ENCODE measurements at regions not wholly inside any gene's neighbourhood (a gene's known extent, or its start where the extent isn't known, plus 50 kb on each side); places are given as distances from the start of the nearest gene placed in this dataset.

- Histone ChIP-seq H3K36me3 (ENCODE audit: insufficient read depth, low read length) (no peaks in the 10 kb centered on the region), H3K4me3 (ENCODE audit: insufficient read depth, low read length) (no peak overlapping the region), H3K27ac (ENCODE audit: low read depth, low read length) (no peak overlapping the region), H2AFZ (ENCODE audit: low read length) (no peak overlapping the region), H3K27me3 (ENCODE audit: insufficient read depth, low read length) (no peaks in the 10 kb centered on the region), H3K9me3 (ENCODE audit: low read depth, low read length) (no peaks in the 10 kb centered on the region), H3K4me2 (ENCODE audit: insufficient read depth, low read length) (no peak overlapping the region), H4K20me1 (ENCODE audit: insufficient read depth, low read length) (no peaks in the 10 kb centered on the region), H3K4me1 (ENCODE audit: insufficient read depth, low read length) (peaks cover 3% of the 10 kb centered on the region), H3K79me2 (ENCODE audit: insufficient read depth, low read length) (no peaks in the 10 kb centered on the region)
- peak; percentile 46 for DNase-seq (ENCODE audit: insufficient read length, low spot score, missing footprints)
- TF ChIP-seq CTCF (IDR thresholded peaks at IDR 0.05; ENCODE audit: extremely low read depth, low read depth, low read length) = no peak
Observed at GRCh38 chr5:167708449-167708848, 583.0 kb upstream of the WWC1 start.

GRCh38 chr5:167709625-167710024 lies 581.8 kb upstream of the WWC1 start:
- DNase-seq (ENCODE audit: insufficient read length, low spot score, missing footprints) = no peak
- H3K9me3 ChIP-seq (ENCODE audit: low read depth, low read length) = no peaks in the 10 kb centered on the region
- H3K79me2 ChIP-seq (ENCODE audit: insufficient read depth, low read length) = no peaks in the 10 kb centered on the region
- no peak overlapping the region for H3K4me2 ChIP-seq (ENCODE audit: insufficient read depth, low read length)
- H3K4me1 ChIP-seq (ENCODE audit: insufficient read depth, low read length) = peaks cover 3% of the 10 kb centered on the region
- TF ChIP-seq CTCF (IDR thresholded peaks at IDR 0.05; ENCODE audit: extremely low read depth, low read depth, low read length) = no peak
- no peak overlapping the region for H2AFZ ChIP-seq (ENCODE audit: low read length)
- H3K4me3 ChIP-seq (ENCODE audit: insufficient read depth, low read length) = no peak overlapping the region
- no peaks in the 10 kb centered on the region for H4K20me1 ChIP-seq (ENCODE audit: insufficient read depth, low read length)
- H3K27ac ChIP-seq (ENCODE audit: low read depth, low read length) = no peak overlapping the region
- no peaks in the 10 kb centered on the region for H3K36me3 ChIP-seq (ENCODE audit: insufficient read depth, low read length)
- no peaks in the 10 kb centered on the region for H3K27me3 ChIP-seq (ENCODE audit: insufficient read depth, low read length)

- Histone ChIP-seq H3K79me2 (ENCODE audit: insufficient read depth, low read length) (no peaks in the 10 kb centered on the region), H3K4me2 (ENCODE audit: insufficient read depth, low read length) (no peak overlapping the region), H3K9me3 (ENCODE audit: low read depth, low read length) (no peaks in the 10 kb centered on the region), H3K4me3 (ENCODE audit: insufficient read depth, low read length) (no peak overlapping the region), H3K4me1 (ENCODE audit: insufficient read depth, low read length) (peaks cover 3% of the 10 kb centered on the region), H3K27me3 (ENCODE audit: insufficient read depth, low read length) (no peaks in the 10 kb centered on the region), H2AFZ (ENCODE audit: low read length) (peak overlapping the region; percentile 4), H4K20me1 (ENCODE audit: insufficient read depth, low read length) (no peaks in the 10 kb centered on the region), H3K36me3 (ENCODE audit: insufficient read depth, low read length) (no peaks in the 10 kb centered on the region), H3K27ac (ENCODE audit: low read depth, low read length) (no peak overlapping the region)
- TF ChIP-seq CTCF (IDR thresholded peaks at IDR 0.05; ENCODE audit: extremely low read depth, low read depth, low read length) = no peak
- no peak for DNase-seq (ENCODE audit: insufficient read length, low spot score, missing footprints)
Observed at GRCh38 chr5:167710444-167711073, 580.9 kb upstream of the WWC1 start.

- peaks cover 3% of the 10 kb centered on the region for H3K4me1 ChIP-seq (ENCODE audit: insufficient read depth, low read length)
- no peak overlapping the region for H3K4me2 ChIP-seq (ENCODE audit: insufficient read depth, low read length)
- H3K4me3 ChIP-seq (ENCODE audit: insufficient read depth, low read length) = no peak overlapping the region
- no peak for TF ChIP-seq CTCF (IDR thresholded peaks at IDR 0.05; ENCODE audit: extremely low read depth, low read depth, low read length)
- peak; percentile 71 for DNase-seq (ENCODE audit: insufficient read length, low spot score, missing footprints)
- no peaks in the 10 kb centered on the region for H4K20me1 ChIP-seq (ENCODE audit: insufficient read depth, low read length)
- no peaks in the 10 kb centered on the region for H3K9me3 ChIP-seq (ENCODE audit: low read depth, low read length)
- no peaks in the 10 kb centered on the region for H3K36me3 ChIP-seq (ENCODE audit: insufficient read depth, low read length)
- no peaks in the 10 kb centered on the region for H3K79me2 ChIP-seq (ENCODE audit: insufficient read depth, low read length)
- no peak overlapping the region for H3K27ac ChIP-seq (ENCODE audit: low read depth, low read length)
- H2AFZ ChIP-seq (ENCODE audit: low read length) = no peak overlapping the region
- no peaks in the 10 kb centered on the region for H3K27me3 ChIP-seq (ENCODE audit: insufficient read depth, low read length)
Observed at GRCh38 chr5:167712986-167713585, 578.4 kb upstream of the WWC1 start.
